ENCODE measurements at regions not wholly inside any gene's neighbourhood (a gene's known extent, or its start where the extent isn't known, plus 50 kb on each side); places are given as distances from the start of the nearest gene placed in this dataset.

DNA sequence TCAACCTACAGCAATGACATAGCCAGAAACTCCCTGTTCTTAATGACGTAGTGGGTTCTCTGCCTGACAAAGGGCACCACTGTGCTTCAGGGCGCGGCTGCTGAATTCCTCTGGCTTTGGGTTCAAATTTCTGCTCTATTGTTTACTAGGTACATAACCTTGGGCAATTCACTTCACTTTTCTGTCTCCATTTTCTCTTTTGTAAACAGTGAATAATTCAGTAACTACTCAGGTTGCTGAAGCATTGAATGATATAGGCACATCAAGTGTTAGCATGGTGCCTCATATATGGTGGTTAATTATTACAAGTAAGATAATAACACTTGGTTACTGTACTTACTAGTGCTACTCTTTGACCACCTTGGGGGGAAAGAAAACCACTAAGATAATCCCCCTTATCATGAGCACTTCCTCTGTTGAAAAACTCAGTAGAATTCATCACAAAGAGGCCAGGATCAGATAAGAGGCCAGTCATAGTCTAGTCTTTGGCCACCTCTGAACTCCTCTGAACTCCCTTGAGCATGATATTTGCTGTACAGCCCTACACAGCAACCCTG is 92.0 kb upstream of the AHR start:
- in situ Hi-C loops (cut with MboI; ENCODE audit: low sequenced_read_pairs, unreplicated experiment): no loop called here
- no peak for TF ChIP-seq CTCF (IDR thresholded peaks at IDR 0.05; ENCODE audit: borderline replicate concordance, control extremely low read depth, extremely low read depth, insufficient read depth, missing control alignments)
- no peak for DNase-seq (ENCODE audit: low spot score)

DNA sequence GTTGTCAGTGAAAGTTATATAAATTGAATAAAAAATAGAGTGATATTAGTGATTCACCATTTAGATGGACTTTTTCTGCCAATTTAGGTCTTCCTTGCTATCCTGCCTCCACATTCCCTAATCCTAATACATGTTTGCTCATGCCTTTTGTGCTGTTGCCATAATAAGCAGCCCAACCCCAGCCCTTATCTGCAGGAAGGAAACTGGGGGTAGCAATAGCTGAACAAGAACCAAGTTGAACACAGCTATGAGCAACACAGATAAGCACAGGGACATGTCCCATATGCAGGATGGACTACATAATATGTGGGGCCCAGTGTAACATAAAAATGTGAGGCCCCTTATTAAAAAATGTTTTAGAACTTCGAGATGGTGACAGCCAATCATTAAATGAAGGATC is 91.2 kb upstream of the AHR start:
- no peak for TF ChIP-seq CTCF (IDR thresholded peaks at IDR 0.05; ENCODE audit: borderline replicate concordance, control extremely low read depth, extremely low read depth, insufficient read depth, missing control alignments)
- in situ Hi-C loops (cut with MboI; ENCODE audit: low sequenced_read_pairs, unreplicated experiment): no loop called here
- DNase-seq (ENCODE audit: low spot score): no peak

GRCh38 chr7:17209101-17209500 is 89.4 kb upstream of the AHR start:
- TF ChIP-seq CTCF (IDR thresholded peaks at IDR 0.05; ENCODE audit: borderline replicate concordance, control extremely low read depth, extremely low read depth, insufficient read depth, missing control alignments): no peak
- no peak for DNase-seq (ENCODE audit: low spot score)
- in situ Hi-C loops (cut with MboI; ENCODE audit: low sequenced_read_pairs, unreplicated experiment): no loop called here

- DNase-seq (ENCODE audit: low spot score): no peak
- in situ Hi-C loops (cut with MboI; ENCODE audit: low sequenced_read_pairs, unreplicated experiment): no loop called here
- no peak for TF ChIP-seq CTCF (IDR thresholded peaks at IDR 0.05; ENCODE audit: borderline replicate concordance, control extremely low read depth, extremely low read depth, insufficient read depth, missing control alignments)
Observed at GRCh38 chr7:17211307-17211836, 87.1 kb upstream of the AHR start.

GRCh38 chr7:17212188-17212587 is 86.3 kb upstream of the AHR start:
- no peak for TF ChIP-seq CTCF (IDR thresholded peaks at IDR 0.05; ENCODE audit: borderline replicate concordance, control extremely low read depth, extremely low read depth, insufficient read depth, missing control alignments)
- no peak for DNase-seq (ENCODE audit: low spot score)
- in situ Hi-C loops (cut with MboI; ENCODE audit: low sequenced_read_pairs, unreplicated experiment): no loop called here

DNA sequence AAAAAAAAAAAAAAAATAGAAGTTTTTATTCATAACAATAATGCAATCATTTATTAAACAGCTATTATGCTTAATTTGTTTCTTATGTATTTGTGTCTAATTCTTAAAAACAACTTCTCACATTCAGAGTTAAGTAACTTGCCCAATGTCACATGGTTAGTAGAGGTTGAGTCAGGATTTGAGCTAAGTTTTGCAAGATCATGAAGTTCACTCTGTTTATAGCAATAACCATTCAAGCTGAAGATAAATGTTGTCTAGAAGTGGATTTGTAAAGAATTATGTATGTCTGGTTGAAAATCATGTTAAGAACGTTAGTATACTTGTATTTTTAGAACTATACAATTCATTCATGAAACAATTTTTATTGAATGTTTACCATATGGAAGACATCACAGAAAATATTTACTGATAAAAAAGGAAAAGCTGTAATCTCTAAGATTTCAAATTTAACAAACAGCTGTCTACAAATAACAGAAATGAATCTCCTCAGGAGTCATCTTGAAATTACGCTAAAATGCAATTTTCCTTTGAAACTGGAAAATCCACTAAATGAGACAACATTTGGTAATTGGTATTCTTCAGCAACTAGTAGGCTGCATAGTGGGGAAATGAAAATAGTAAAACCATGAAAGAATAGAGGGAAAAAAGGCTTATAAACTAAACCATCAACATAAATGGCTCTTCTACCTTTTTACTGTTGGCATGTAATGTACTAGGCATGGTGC is 70.5 kb upstream of the AHR start:
- no peak for TF ChIP-seq CTCF (IDR thresholded peaks at IDR 0.05; ENCODE audit: borderline replicate concordance, control extremely low read depth, extremely low read depth, insufficient read depth, missing control alignments)
- DNase-seq (ENCODE audit: low spot score): no peak
- in situ Hi-C loops (cut with MboI; ENCODE audit: low sequenced_read_pairs, unreplicated experiment): no loop called here
